B cell (primary cell): ENCODE measurements at regions not wholly inside any gene's neighbourhood (a gene's known extent, or its start where the extent isn't known, plus 50 kb on each side); places are given as distances from the start of the nearest gene placed in this dataset.

Source experiments
- ATAC-seq: fragments of 200-7000 bp; cut with Tn5 transposase; one replicate; pipeline ENCODE4 v1.10.0; 2021; ENCODE audit warnings: low read depth, mild to moderate bottlenecking, moderate number of reproducible peaks, moderate library complexity
- CTCF ChIA-PET: fragments of 350-600 bp; sonication (Branson Sonifier 250); formaldehyde crosslinking; loops from one replicate; lab custom pipeline; 2021; ENCODE audit warnings: antibody characterized with exemption, inconsistent platforms; lab: Charles Lee
- POLR2A ChIA-PET: fragments of 350-600 bp; sonication (Branson Sonifier 250); formaldehyde crosslinking; loops from one replicate; lab custom pipeline; 2021; ENCODE audit warnings: antibody characterized with exemption; lab: Charles Lee
- DNase-seq: peaks from one replicate; pipeline ENCODE4 v3.0.0; 2013
- H2AFZ ChIP-seq: 2 replicates; pipeline ENCODE4 v1.6.1; 2012; ENCODE audit warnings: mild to moderate bottlenecking, low read depth, low read length; ENCODE audit not compliant: insufficient read depth, poor library complexity, severe bottlenecking
- H3K27ac ChIP-seq, 2 donors: 1 replicate in 1 of 2; 2 replicates in 1 of 2; pipeline ENCODE4 v1.5.1; 2012 to 2013; ENCODE audit warnings: low read length in 2 of 2, mild to moderate bottlenecking in 2 of 2, moderate library complexity in 1 of 2
- H3K27me3 ChIP-seq, 4 experiments: fragments of 200-600 bp in 1 of 4; sonication (generic) in 1 of 4; replicated peaks in 1 of 4; 1 replicate in 2 of 4; 2 replicates in 2 of 4; pipeline versions ENCODE4 v1.6.1 to v1.7.0; 2013 to 2016; ENCODE audit warnings: low read length in 3 of 4, mild to moderate bottlenecking in 2 of 4, mixed read lengths in 1 of 4, moderate library complexity in 1 of 4; ENCODE audit not compliant: insufficient read depth in 4 of 4, control insufficient read depth in 3 of 4; ENCODE audit errors: control extremely low read depth in 1 of 4
- H3K36me3 ChIP-seq, 2 experiments: replicated peaks in 1 of 2; 1 replicate in 1 of 2; 2 replicates in 1 of 2; pipeline versions ENCODE4 v1.6.1 to v1.7.1; 2013; ENCODE audit warnings: low read length in 1 of 2; ENCODE audit not compliant: insufficient read depth in 2 of 2, control insufficient read depth in 1 of 2; ENCODE audit errors: control extremely low read depth in 1 of 2, extremely low read depth in 1 of 2
- H3K4me1 ChIP-seq, 2 donors: fragments of 200-600 bp in 1 of 2; sonication (generic) in 1 of 2; 1 replicate in 1 of 2; 2 replicates in 1 of 2; pipeline versions ENCODE4 v1.5.1 to v1.6.1; 2013 to 2017; ENCODE audit warnings: low read length in 2 of 2; ENCODE audit not compliant: control insufficient read depth in 2 of 2, insufficient read depth in 2 of 2
- H3K4me2 ChIP-seq: replicated peaks from 2 replicates; pipeline ENCODE3; 2012; ENCODE audit warnings: mild to moderate bottlenecking, low read depth, low read length; ENCODE audit not compliant: poor library complexity, severe bottlenecking
- H3K4me3 ChIP-seq, 5 experiments: fragments of 200-600 bp in 1 of 5; sonication (generic) in 1 of 5; 1 replicate in 3 of 5; 2 replicates in 2 of 5; pipeline versions ENCODE4 v1.5.1 to v1.7.0; 2011 to 2016; ENCODE audit warnings: low read length in 4 of 5, mild to moderate bottlenecking in 4 of 5, low read depth in 2 of 5, control low read depth in 1 of 5, moderate library complexity in 1 of 5; ENCODE audit not compliant: insufficient read depth in 1 of 5; ENCODE audit errors: control extremely low read depth in 1 of 5, extremely low read depth in 1 of 5
- H3K79me2 ChIP-seq: fragments of 200-600 bp; sonication (generic); one replicate; pipeline ENCODE4 v1.6.0; 2016; ENCODE audit warnings: low read length; ENCODE audit not compliant: control insufficient read depth, insufficient read depth
- H3K9ac ChIP-seq: fragments of 200-600 bp; sonication (generic); 2 replicates; pipeline ENCODE4 v1.6.1; 2017; ENCODE audit warnings: mild to moderate bottlenecking, low read length, moderate library complexity
- H3K9me3 ChIP-seq, 3 donors: one replicate each; pipeline versions ENCODE4 v1.6.1 to v1.7.1; 2013; ENCODE audit warnings: low read length in 2 of 3; ENCODE audit not compliant: control insufficient read depth in 2 of 3, insufficient read depth in 1 of 3; ENCODE audit errors: control extremely low read depth in 1 of 3
- H4K20me1 ChIP-seq: 2 replicates; pipeline ENCODE4 v1.6.0; 2012; ENCODE audit warnings: mild to moderate bottlenecking, low read length; ENCODE audit not compliant: insufficient read depth, control insufficient read depth, poor library complexity, severe bottlenecking
- H3K27ac Mint-ChIP-seq: one replicate; pipeline ENCODE4 v1.8.0; 2021; ENCODE audit warnings: mixed read lengths
- H3K27me3 Mint-ChIP-seq: one replicate; pipeline ENCODE4 v1.8.0; 2021; ENCODE audit warnings: mixed read lengths
- H3K4me1 Mint-ChIP-seq: one replicate; pipeline ENCODE4 v1.8.0; 2021; ENCODE audit warnings: mixed read lengths
- H3K4me3 Mint-ChIP-seq: one replicate; pipeline ENCODE4 v1.8.0; 2021; ENCODE audit warnings: mixed read lengths
- H3K9me3 Mint-ChIP-seq: one replicate; pipeline ENCODE4 v1.8.0; 2022; ENCODE audit warnings: mixed read lengths; ENCODE audit not compliant: insufficient read depth
- CTCF ChIP-seq: fragments of 200-600 bp; IDR thresholded peaks from one replicate; pipeline ENCODE4 v1.8.0; 2022; ENCODE audit warnings: antibody characterized with exemption, mild to moderate bottlenecking
- EZH2 ChIP-seq: IDR thresholded peaks from 2 replicates; pipeline ENCODE4 v1.6.1; 2012; ENCODE audit warnings: borderline replicate concordance, low read depth, mild to moderate bottlenecking, moderate library complexity, low read length; ENCODE audit not compliant: insufficient read depth, poor library complexity, severe bottlenecking
- WGBS: methylation state at CpG from one replicate; pipeline ENCODE4 v1.1.5; 2013; ENCODE audit warnings: missing lambda C conversion rate; ENCODE audit not compliant: insufficient coverage; 5-methylcytosine and 5-hydroxymethylcytosine counted together
- intact Hi-C: fragments of 100-400 bp; cut with micrococcal nuclease; formaldehyde crosslinking; loops from one replicate; pipeline ENCODE4 v1.10.0; 2022

- no peak overlapping the region for H2AFZ ChIP-seq
- H3K27me3 ChIP-seq: no peaks in the 10 kb centered on the region
- Mint-ChIP-seq H3K9me3 (no peaks in the 10 kb centered on the region), H3K27me3 (no peaks in the 10 kb centered on the region), H3K4me3 (no peak overlapping the region), H3K4me1 (no peaks in the 10 kb centered on the region), H3K27ac (no peak overlapping the region)
- no peak for ATAC-seq
- no peaks in the 10 kb centered on the region for H3K79me2 ChIP-seq
- ChIA-PET POLR2A (no interaction called here), CTCF (interaction anchor here (0.9 kb wide), 1 partner anchor 18 kb away, joined by 3 read pairs; no protein-coding TSS in a partner anchor)
- H3K36me3 ChIP-seq: no peaks in the 10 kb centered on the region
- no peaks in the 10 kb centered on the region for H4K20me1 ChIP-seq
- no peak for DNase-seq
- TF ChIP-seq EZH2 (no peak), CTCF (no peak)
- H3K4me2 ChIP-seq: no peak overlapping the region
- no peaks in the 10 kb centered on the region for H3K4me1 ChIP-seq
- no peaks in the 10 kb centered on the region for H3K9me3 ChIP-seq
- H3K27ac ChIP-seq: no peak overlapping the region
- intact Hi-C loops: no loop called here
- no peak overlapping the region for H3K9ac ChIP-seq
- H3K4me3 ChIP-seq: no peak overlapping the region
- WGBS: no CpG with 5 or more reads among the region's 1 CpG
These were observed 566.6 kb upstream of the VRK2 start for GRCh38 chr2:57479981-57480380.

GRCh38 chr2:57488061-57488460 lies 558.5 kb upstream of the VRK2 start:
- H3K4me3 Mint-ChIP-seq: no peak overlapping the region
- Histone ChIP-seq H3K36me3 (no peaks in the 10 kb centered on the region), H3K9ac (no peak overlapping the region), H3K4me1 (no peaks in the 10 kb centered on the region), H3K27ac (no peak overlapping the region), H3K27me3 (no peaks in the 10 kb centered on the region), H3K9me3 (no peaks in the 10 kb centered on the region), H3K4me2 (no peak overlapping the region), H2AFZ (no peak overlapping the region), H3K79me2 (no peaks in the 10 kb centered on the region), H4K20me1 (no peaks in the 10 kb centered on the region), H3K4me3 (no peak overlapping the region)
- H3K27me3 Mint-ChIP-seq: no peaks in the 10 kb centered on the region
- no peaks in the 10 kb centered on the region for H3K4me1 Mint-ChIP-seq
- no peaks in the 10 kb centered on the region for H3K9me3 Mint-ChIP-seq
- DNase-seq: no peak
- intact Hi-C loops: no loop called here
- TF ChIP-seq EZH2 (no peak), CTCF (no peak)
- ATAC-seq: no peak
- ChIA-PET POLR2A (no interaction called here), CTCF (interaction anchor here (1.8 kb wide), 1 partner anchor 10 kb away, joined by 7 read pairs; no protein-coding TSS in a partner anchor)
- no peak overlapping the region for H3K27ac Mint-ChIP-seq
